GM21526 (cell line): ENCODE measurements at regions not wholly inside any gene's neighbourhood (a gene's known extent, or its start where the extent isn't known, plus 50 kb on each side); places are given as distances from the start of the nearest gene placed in this dataset.
"Not testable (repeated sequence)": the region's sequence is repeated elsewhere in the genome, so short reads cannot be mapped to it uniquely, and the experiment has no call there.

Experiments used
- ATAC-seq: cut with Tn5 transposase; IDR thresholded peaks from one replicate; pipeline ENCODE4 v1.9.1; 2021; ENCODE audit warnings: moderate library complexity; ENCODE audit not compliant: unreplicated experiment, low FRiP score

GRCh38 chr10:123373591-123373990, 219.4 kb downstream of the BUB3 start:
- ATAC-seq, result no peak

GRCh38 chr10:123375097-123375496, 220.9 kb downstream of the BUB3 start:
- ATAC-seq, result no peak

GRCh38 chr10:123375738-123376137, 221.5 kb downstream of the BUB3 start:
- ATAC-seq, result no peak

- no peak for ATAC-seq
Observed at GRCh38 chr10:123377883-123378282, 223.7 kb downstream of the BUB3 start.

- no peak for ATAC-seq
Observed at GRCh38 chr10:123378302-123378701, 224.1 kb downstream of the BUB3 start.

GRCh38 chr10:123379156-123379555, 225.0 kb downstream of the BUB3 start:
- no peak for ATAC-seq

- no peak for ATAC-seq
Observed at GRCh38 chr10:123380491-123381085, 226.4 kb downstream of the BUB3 start.

- no peak for ATAC-seq
Observed at GRCh38 chr10:123381224-123381623, 227.0 kb downstream of the BUB3 start.

GRCh38 chr10:123382491-123382890, 228.3 kb downstream of the BUB3 start:
- ATAC-seq, result no peak

- no peak for ATAC-seq
Observed at GRCh38 chr10:123385508-123386080, 231.4 kb downstream of the BUB3 start.

- no peak for ATAC-seq
Observed at GRCh38 chr10:123389520-123389919, 235.3 kb downstream of the BUB3 start.

GRCh38 chr10:123390332-123390731, 236.1 kb downstream of the BUB3 start:
- ATAC-seq, result no peak

- no peak for ATAC-seq
Observed at GRCh38 chr10:123390874-123391273, 236.7 kb downstream of the BUB3 start.

GRCh38 chr10:123391275-123392028, 237.2 kb downstream of the BUB3 start:
- peak; percentile 19 for ATAC-seq

- peak; percentile 82 for ATAC-seq
Observed at GRCh38 chr10:123392182-123392963, 238.2 kb downstream of the BUB3 start.

- peak; percentile 5 for ATAC-seq
Observed at GRCh38 chr10:123393170-123393569, 239.0 kb downstream of the BUB3 start.

- ATAC-seq, result no peak
Observed at GRCh38 chr10:123394382-123394781, 240.2 kb downstream of the BUB3 start.

- ATAC-seq, result not testable (repeated sequence)
Observed at GRCh38 chr10:123395234-123395633, 241.0 kb downstream of the BUB3 start.

GRCh38 chr10:123395906-123396305, 241.7 kb downstream of the BUB3 start:
- ATAC-seq, result no peak

- ATAC-seq, result peak; percentile 64
Observed at GRCh38 chr10:123398180-123398591, 244.0 kb downstream of the BUB3 start.

GRCh38 chr10:123398756-123399155, 244.6 kb downstream of the BUB3 start:
- no peak for ATAC-seq
